ENCODE measurements at regions not wholly inside any gene's neighbourhood (a gene's known extent, or its start where the extent isn't known, plus 50 kb on each side); places are given as distances from the start of the nearest gene placed in this dataset.

DNA sequence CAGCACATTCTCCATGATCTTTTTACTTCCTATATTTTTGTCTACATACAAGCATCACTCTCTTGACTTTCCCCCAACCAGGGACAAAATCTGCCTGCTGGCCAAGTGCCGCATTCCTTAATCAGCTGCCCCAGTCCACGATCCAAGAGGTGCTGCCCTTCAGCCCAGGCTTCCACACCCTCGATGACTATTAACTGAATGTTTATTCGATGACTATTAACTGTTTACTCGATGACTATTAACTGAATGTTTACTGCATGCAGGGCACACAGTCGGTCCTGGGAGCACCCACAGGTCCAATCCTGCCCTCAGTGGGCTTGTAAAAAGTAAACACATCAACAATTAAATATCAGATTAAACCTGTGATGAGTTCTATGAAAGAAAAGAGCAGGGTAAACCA is 256.9 kb downstream of the ARRDC4 start:
- Histone ChIP-seq H3K36me3 (replicated peaks in 1 of 2; ENCODE audit: control extremely low read depth in 1 of 2, control insufficient read depth in 1 of 2, extremely low read depth in 1 of 2, insufficient read depth in 2 of 2, low read length in 1 of 2) (no peaks in the 10 kb centered on the region), H3K27ac (ENCODE audit: low read length in 2 of 2) (no peak overlapping the region), H2AFZ (ENCODE audit: insufficient read depth, low read depth, low read length, poor library complexity, severe bottlenecking) (no peak overlapping the region), H3K79me2 (ENCODE audit: control insufficient read depth, insufficient read depth, low read length) (no peaks in the 10 kb centered on the region), H3K4me3 (ENCODE audit: control extremely low read depth in 1 of 5, extremely low read depth in 1 of 5, insufficient read depth in 1 of 5, low read depth in 2 of 5, low read length in 4 of 5) (no peak overlapping the region), H3K9me3 (ENCODE audit: control extremely low read depth in 1 of 3, control insufficient read depth in 2 of 3, insufficient read depth in 1 of 3, low read length in 2 of 3) (peaks cover 0 to 3% (median 0%) of the 10 kb centered on the region in 3 donors), H3K4me1 (ENCODE audit: control insufficient read depth in 2 of 2, insufficient read depth in 2 of 2, low read length in 2 of 2) (no peaks in the 10 kb centered on the region), H3K4me2 (replicated peaks; ENCODE audit: low read depth, low read length, poor library complexity, severe bottlenecking) (no peak overlapping the region), H3K9ac (ENCODE audit: low read length) (no peak overlapping the region), H4K20me1 (ENCODE audit: control insufficient read depth, insufficient read depth, low read length, poor library complexity, severe bottlenecking) (no peaks in the 10 kb centered on the region), H3K27me3 (replicated peaks in 1 of 4; ENCODE audit: control extremely low read depth in 1 of 4, control insufficient read depth in 3 of 4, insufficient read depth in 4 of 4, low read length in 3 of 4) (no peaks in the 10 kb centered on the region)
- no peaks in the 10 kb centered on the region for H3K4me1 Mint-ChIP-seq
- no peak overlapping the region for H3K4me3 Mint-ChIP-seq
- intact Hi-C loops (cut with micrococcal nuclease): no loop called here
- DNase-seq: no peak
- ChIA-PET CTCF (no interaction called here), POLR2A (no interaction called here)
- no peaks in the 10 kb centered on the region for H3K9me3 Mint-ChIP-seq (ENCODE audit: insufficient read depth)
- no peak for ATAC-seq (ENCODE audit: low read depth)
- TF ChIP-seq, protein P1, sequence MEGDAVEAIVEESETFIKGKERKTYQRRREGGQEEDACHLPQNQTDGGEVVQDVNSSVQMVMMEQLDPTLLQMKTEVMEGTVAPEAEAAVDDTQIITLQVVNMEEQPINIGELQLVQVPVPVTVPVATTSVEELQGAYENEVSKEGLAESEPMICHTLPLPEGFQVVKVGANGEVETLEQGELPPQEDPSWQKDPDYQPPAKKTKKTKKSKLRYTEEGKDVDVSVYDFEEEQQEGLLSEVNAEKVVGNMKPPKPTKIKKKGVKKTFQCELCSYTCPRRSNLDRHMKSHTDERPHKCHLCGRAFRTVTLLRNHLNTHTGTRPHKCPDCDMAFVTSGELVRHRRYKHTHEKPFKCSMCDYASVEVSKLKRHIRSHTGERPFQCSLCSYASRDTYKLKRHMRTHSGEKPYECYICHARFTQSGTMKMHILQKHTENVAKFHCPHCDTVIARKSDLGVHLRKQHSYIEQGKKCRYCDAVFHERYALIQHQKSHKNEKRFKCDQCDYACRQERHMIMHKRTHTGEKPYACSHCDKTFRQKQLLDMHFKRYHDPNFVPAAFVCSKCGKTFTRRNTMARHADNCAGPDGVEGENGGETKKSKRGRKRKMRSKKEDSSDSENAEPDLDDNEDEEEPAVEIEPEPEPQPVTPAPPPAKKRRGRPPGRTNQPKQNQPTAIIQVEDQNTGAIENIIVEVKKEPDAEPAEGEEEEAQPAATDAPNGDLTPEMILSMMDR (IDR thresholded peaks at IDR 0.05): no peak
- no peak for TF ChIP-seq EZH2 (IDR thresholded peaks at IDR 0.05; ENCODE audit: borderline replicate concordance, insufficient read depth, low read depth, low read length, poor library complexity, severe bottlenecking)
- no peaks in the 10 kb centered on the region for H3K27me3 Mint-ChIP-seq
- 95% methylated on average over 5 of the region's 6 CpGs for WGBS (ENCODE audit: insufficient coverage)
- no peak overlapping the region for H3K27ac Mint-ChIP-seq

DNA sequence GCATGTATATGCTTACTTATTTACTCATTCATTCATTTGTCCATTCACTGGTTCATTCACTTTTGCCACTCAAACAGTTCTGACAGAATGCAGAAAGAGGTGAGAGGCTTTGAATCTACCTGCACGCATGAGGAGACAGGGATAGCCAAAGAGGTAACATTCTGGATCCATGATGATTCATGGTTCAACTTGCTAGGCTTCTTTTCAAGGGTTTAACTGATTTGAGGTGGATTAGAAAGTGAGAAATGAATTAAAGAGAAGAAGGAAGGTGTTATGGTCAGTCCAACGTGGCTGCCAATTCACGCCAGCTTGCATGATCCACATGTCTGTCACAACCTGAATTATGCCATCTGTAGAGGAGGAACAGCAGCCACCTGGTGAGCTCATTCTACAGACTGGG is 260.6 kb downstream of the ARRDC4 start:
- no peaks in the 10 kb centered on the region for H3K4me1 ChIP-seq (ENCODE audit: control insufficient read depth in 2 of 2, insufficient read depth in 2 of 2, low read length in 2 of 2)
- no peaks in the 10 kb centered on the region for H4K20me1 ChIP-seq (ENCODE audit: control insufficient read depth, insufficient read depth, low read length, poor library complexity, severe bottlenecking)
- ChIA-PET CTCF (no interaction called here), POLR2A (no interaction called here)
- ATAC-seq (ENCODE audit: low read depth) (no peak), DNase-seq (no peak)
- no peak overlapping the region for H3K27ac Mint-ChIP-seq
- no peaks in the 10 kb centered on the region for H3K27me3 Mint-ChIP-seq
- no peaks in the 10 kb centered on the region for H3K4me1 Mint-ChIP-seq
- no peaks in the 10 kb centered on the region for H3K36me3 ChIP-seq (replicated peaks in 1 of 2; ENCODE audit: control extremely low read depth in 1 of 2, control insufficient read depth in 1 of 2, extremely low read depth in 1 of 2, insufficient read depth in 2 of 2, low read length in 1 of 2)
- H3K79me2 ChIP-seq (ENCODE audit: control insufficient read depth, insufficient read depth, low read length): no peaks in the 10 kb centered on the region
- WGBS (ENCODE audit: insufficient coverage): 71% methylated on average over 3 of the region's 3 CpGs
- peaks cover 0 to 3% (median 0%) of the 10 kb centered on the region in 3 donors for H3K9me3 ChIP-seq (ENCODE audit: control extremely low read depth in 1 of 3, control insufficient read depth in 2 of 3, insufficient read depth in 1 of 3, low read length in 2 of 3)
- H2AFZ ChIP-seq (ENCODE audit: insufficient read depth, low read depth, low read length, poor library complexity, severe bottlenecking): no peak overlapping the region
- H3K4me2 ChIP-seq (replicated peaks; ENCODE audit: low read depth, low read length, poor library complexity, severe bottlenecking): no peak overlapping the region
- no peaks in the 10 kb centered on the region for H3K9me3 Mint-ChIP-seq (ENCODE audit: insufficient read depth)
- H3K27ac ChIP-seq (ENCODE audit: low read length in 2 of 2): no peak overlapping the region
- no peak for TF ChIP-seq EZH2 (IDR thresholded peaks at IDR 0.05; ENCODE audit: borderline replicate concordance, insufficient read depth, low read depth, low read length, poor library complexity, severe bottlenecking)
- TF ChIP-seq, protein P1 (IDR thresholded peaks at IDR 0.05): no peak
- intact Hi-C loops (cut with micrococcal nuclease): no loop called here
- H3K4me3 Mint-ChIP-seq: no peak overlapping the region
- H3K9ac ChIP-seq (ENCODE audit: low read length): no peak overlapping the region
- no peaks in the 10 kb centered on the region for H3K27me3 ChIP-seq (replicated peaks in 1 of 4; ENCODE audit: control extremely low read depth in 1 of 4, control insufficient read depth in 3 of 4, insufficient read depth in 4 of 4, low read length in 3 of 4)
- H3K4me3 ChIP-seq (ENCODE audit: control extremely low read depth in 1 of 5, extremely low read depth in 1 of 5, insufficient read depth in 1 of 5, low read depth in 2 of 5, low read length in 4 of 5): no peak overlapping the region
